ENCODE measurements at regions not wholly inside any gene's neighbourhood (a gene's known extent, or its start where the extent isn't known, plus 50 kb on each side); places are given as distances from the start of the nearest gene placed in this dataset.

DNA sequence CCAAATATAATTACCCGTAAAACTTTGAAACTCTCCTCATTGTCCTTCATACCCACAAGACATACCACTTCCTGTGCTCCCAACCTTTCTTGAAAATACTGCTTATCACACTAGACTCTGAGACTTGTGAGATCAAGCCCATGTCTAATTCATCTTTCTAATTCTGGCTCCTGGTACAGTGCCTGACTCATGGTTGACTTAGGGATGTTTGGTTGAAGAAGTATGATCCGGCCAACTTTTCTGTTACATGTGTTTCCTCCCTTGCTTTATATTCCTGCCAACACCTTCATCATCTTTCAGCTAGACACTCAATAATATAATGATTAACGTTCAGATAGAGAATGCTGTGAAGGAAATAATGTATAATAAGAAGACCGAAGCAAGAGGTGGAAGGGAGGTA, 58.2 kb downstream of the MEX3B start:
- DNase-seq (ENCODE audit: low spot score): no peak

DNA sequence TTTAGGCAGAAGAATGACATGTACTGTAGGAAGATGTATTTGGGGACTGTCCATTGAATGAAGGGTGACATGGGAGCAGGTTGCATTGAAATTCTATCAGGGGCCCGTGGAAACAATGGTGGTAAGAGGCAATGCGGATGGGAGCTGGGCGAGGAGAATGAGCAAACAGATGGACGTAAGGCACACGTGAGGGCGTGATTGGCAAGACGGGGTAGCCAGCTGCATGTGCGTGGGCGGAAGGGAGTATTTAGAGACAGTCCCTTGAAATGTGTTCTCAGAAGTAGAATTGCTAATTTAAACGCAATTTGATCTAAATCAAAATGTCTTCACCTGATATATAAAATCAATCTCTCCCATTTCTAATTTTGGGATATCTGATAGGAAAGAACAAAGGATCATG, 62.3 kb downstream of the MEX3B start:
- no peak for DNase-seq (ENCODE audit: low spot score)

DNA sequence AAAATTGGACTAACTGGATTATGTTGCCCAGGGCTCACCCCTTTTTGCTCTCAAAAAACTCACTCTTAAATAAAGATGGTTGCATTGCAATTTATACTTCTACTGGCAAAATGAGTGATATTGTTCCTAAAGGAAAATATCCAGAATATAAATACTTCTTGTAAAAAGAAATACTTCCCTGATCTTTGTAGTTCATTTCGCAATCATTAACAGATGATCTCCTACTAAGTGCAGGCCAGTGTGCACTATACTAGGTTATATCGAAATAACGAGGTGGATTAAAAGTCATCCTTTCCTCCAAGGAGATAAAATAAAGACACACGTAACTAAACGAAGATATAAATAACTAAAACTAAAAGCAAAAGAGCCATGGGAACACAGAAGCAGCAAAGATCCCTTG, 63.0 kb downstream of the MEX3B start:
- DNase-seq (ENCODE audit: low spot score): no peak

DNA sequence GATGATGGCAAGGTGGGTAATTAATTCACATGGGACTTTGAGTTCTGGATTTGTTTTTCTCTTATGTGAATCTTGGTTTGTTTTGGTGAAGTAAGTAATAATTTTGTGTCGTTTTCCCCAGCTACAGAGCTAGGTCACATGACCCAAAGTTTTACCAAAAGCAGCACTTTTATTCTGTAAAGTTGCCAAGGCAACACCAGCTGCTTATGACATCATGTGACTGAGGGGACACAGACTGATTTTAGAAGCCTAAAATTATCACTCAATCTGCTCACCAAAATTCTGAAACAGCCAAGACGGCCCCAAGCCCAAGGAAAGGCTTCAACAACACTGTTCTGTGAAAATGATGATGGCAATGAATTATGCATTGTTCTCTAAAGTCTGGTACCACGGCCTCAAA, 63.9 kb downstream of the MEX3B start:
- no peak for DNase-seq (ENCODE audit: low spot score)

DNA sequence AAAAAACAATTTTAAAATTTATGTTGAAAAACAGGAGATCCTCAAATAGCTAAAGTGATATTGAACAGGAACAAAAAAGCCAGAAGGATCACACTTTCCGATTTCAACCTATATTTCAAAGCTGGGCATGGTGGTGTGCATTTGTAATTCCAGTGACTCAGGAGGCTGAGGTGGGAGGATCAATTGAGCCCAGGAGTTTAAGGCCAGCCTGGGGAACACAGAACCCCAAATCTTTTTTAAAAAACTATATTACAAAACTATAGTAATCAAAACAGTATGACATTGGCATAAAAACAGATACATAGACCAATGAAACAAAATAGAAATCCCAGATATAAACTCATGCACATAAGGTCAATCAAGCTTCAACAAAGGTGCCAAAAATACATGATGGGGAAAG, 68.4 kb downstream of the MEX3B start:
- no peak for DNase-seq (ENCODE audit: low spot score)

DNA sequence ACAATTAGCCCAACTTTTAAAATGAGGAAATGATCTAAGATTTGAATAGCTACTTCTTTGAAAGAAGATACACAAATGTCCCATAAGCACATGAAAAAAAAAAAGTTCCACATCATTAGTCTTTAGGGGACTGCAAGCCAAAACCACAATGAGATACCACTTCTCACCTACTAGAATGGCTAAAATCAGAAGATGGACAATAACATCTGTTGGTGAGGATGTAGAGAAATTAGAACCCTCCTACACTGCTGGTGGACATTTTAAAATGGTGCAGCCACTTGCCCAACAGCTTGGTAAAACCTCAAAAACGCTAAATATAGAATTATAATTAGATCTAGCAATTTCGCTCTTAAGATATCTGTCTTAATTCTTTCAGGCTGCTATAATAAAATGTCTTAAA, 77.1 kb downstream of the MEX3B start:
- no peak for DNase-seq (ENCODE audit: low spot score)

DNA sequence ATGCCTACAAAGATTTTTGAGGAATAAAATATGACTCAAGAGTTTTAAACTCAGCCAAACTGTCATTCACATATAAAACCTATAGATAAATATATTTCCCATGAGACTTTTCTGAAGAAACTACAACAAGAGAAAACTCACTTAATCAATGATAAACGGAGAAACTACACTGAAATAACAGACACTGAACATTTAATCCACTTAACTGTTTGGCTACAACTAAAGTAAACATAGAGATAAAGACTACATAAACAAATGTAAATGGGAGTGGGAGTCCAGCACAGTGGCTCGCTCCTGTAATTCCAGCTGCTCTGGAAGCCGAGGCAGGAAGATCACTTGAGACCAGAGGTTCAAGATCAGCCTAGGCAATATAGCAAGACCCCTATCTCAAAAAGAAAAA, 79.2 kb downstream of the MEX3B start:
- no peak for DNase-seq (ENCODE audit: low spot score)

DNA sequence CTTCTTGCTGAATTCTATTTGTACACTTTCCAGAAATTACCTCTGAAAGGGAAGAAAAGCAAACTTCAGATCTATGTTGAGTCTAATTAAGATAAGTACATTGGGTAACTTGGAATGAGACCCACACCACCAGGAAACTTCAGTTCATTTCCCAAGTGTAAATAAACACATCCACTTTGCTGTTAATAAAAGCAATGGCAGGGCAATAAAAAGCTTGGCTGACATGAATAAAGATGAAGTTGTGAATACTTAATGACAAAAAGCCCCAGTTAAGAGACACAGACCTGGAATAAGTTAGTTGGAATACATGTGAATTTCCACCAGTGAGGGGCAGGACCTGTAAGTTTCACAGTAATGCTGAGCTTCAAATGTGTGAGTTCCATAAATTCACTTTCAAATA, 83.3 kb downstream of the MEX3B start:
- no peak for DNase-seq (ENCODE audit: low spot score)

DNA sequence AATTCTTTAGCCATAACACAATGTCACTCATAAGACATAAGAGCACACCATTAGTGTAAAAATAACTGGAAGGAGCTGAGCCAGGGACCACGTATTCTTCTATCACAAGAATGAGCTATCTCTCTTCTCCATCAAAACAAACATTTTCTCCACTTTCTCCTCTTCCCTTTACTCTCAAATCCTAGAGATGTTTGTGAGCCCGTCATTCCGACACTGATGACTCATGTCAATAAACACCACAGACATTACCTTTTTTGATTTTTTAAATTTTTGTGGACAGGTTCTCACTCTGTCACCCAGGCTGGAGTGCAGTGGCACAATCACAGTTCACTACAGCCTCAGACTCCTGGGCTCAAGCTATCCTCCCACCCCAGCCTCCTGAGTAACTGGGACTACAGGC, 86.6 kb downstream of the MEX3B start:
- no peak for DNase-seq (ENCODE audit: low spot score)

DNA sequence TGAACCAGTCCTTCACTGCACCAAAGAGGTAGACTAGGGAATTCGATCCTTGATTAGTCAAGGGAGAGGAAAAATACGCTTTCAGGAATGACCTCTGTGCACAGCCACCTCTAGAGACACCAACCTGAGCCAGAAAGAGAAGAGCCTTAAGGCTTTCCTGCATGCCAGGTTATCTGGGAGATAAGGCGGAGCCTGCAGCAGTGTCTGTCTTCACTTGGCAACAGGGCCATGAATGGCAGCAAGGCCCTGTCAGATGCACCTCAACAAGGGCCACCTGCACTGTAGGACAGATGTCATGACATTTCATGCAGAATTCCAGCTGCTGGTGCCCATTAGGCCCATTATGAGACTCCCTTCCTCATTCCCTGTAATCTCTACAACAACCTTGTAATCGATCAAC, 88.1 kb downstream of the MEX3B start:
- no peak for DNase-seq (ENCODE audit: low spot score)

DNA sequence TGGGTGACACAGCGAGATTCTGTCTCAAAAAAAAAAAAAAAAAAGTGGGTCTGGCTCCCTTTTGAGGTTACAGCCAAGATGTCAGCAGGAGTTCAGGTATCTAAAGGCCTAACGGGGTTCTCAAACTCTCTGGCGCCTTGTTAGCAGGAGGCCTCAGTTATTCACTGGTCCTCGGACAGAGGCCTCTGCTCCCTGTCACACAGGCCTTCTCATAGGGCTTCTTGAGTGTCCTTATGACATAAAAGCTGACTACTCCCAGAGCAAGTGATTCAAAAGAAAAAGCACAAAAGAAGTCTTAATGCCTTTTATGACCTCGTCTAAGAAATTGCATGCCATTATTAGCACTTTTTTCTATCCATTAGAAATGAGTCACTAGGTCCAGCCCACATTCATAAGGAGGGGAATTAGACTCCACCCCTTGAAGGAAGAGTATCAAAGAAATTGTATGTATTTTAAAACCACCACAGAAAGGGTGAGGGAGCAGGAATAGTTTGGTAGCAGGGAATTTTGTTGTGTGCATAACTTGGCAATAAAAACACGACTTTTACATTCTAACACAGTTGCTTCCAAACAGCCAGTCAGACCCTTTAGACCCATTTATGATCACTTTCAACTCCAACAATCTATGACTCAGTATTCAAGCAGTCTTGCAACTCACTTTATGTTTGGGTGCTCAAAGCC, 90.3 kb downstream of the MEX3B start:
- no peak for DNase-seq (ENCODE audit: low spot score)

DNA sequence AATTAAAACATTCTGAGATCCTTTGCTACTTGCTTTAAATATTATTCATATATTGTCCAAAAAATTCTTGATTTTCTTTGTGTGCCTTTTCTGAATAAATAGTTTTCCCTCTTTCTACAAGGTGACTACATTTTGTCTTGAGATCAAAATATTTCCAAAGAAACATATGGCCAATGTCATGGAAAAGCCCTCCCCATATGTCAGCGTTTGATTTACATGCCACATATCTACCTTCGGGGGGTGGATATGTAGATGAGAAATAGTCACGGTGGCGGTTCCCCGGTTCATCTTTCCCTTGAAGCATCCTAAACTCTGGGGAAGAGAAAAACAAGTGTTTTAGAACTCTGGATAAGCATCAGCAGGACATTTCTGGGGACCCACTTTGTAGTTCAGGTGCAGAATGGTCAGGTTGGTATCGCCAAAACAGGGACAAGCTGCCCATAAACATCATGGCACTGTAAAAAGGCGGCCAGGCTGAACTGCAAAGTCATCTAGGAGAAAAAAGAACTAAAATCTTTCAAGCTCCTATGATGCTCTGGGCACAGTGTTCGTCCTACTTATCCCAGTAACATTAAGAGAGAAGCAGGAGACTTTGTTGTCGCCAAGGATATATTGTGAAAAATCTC, 91.5 kb downstream of the MEX3B start:
- no peak for DNase-seq (ENCODE audit: low spot score)

DNA sequence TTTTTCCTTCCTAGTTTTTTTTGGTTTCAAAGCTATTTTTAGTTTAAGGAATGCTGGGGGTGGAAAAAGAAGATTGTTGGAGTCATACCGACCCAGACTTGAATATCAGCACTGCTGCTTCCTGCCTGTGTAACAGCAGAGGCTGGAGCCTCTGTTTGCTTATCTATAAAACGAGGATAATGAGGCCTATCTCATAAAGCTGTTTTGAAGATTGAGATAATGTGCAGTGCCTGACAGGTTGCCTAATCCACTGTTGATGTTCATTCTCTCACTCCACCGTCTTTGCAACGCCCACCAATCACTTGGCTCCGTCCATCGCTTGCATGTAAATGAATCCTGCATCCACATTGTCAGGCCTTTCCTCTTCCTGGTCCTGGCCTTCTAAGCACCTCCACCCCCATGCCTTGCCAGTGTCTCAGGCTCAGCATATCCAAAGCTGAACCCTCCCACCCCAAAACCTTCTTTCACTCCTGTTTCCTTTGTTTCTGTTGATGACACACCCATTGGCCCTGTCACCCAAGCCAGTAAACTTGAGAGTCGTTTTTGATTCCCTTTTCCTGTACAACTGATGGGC, 94.9 kb downstream of the MEX3B start:
- no peak for DNase-seq (ENCODE audit: low spot score)

DNA sequence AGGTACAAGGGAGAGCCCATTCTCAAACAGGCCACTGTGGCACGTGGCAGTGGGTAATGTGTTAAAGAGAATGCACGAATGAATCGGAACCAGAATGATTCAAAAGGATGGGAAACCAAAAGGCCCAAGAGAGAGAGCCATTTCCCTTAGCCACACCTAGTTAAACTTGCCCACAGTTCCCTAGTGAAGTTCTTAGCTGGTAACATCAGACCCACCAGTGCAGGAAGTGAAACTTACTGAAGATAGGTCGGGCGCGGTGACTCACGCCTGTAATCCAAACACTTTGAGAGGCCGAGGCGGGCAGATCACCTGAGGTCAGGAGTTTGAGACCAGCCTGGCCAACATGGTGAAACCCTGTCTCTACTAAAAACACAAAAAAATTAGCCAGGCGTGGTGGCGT, 97.1 kb downstream of the MEX3B start:
- no peak for DNase-seq (ENCODE audit: low spot score)

DNA sequence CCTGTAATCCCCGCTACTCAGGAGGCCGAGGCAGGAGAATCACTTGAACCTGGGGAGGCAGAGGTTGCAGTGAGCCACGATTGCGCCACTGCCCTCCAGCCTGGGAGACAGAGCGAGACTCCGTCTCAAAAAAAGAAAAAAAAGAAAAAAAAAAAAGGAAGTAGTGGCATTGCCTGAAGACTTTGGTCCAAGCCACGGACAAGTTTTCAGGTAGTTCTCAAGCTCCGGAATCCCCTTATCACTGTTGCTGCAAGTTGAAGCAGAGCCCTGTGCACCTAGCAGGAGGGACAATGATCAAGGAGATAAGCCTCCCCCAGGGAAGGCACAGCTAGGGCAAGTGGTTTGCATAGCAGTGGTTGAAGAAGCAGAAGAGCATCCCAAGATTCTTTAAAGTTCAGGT, 97.6 kb downstream of the MEX3B start:
- DNase-seq (ENCODE audit: low spot score): no peak

DNA sequence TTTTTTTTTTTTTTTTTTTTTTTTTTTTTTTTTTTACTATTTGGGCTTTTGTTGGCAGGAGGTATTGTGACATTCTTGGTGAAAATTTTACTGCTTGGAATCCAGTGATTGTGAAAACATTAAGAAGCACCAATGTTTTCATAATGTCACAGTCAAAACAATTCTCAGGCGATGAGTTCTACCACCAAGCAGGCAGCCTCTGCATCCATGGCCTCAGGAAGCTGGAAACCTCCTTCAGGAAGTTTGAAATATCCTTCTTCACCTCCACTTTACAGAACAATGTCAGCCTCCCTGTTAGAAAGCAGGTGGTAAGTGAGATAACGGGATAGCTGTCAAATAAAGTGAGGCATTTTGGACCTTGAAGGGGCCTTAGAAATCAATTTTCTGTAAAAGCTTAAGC, 98.3 kb downstream of the MEX3B start:
- no peak for DNase-seq (ENCODE audit: low spot score)

DNA sequence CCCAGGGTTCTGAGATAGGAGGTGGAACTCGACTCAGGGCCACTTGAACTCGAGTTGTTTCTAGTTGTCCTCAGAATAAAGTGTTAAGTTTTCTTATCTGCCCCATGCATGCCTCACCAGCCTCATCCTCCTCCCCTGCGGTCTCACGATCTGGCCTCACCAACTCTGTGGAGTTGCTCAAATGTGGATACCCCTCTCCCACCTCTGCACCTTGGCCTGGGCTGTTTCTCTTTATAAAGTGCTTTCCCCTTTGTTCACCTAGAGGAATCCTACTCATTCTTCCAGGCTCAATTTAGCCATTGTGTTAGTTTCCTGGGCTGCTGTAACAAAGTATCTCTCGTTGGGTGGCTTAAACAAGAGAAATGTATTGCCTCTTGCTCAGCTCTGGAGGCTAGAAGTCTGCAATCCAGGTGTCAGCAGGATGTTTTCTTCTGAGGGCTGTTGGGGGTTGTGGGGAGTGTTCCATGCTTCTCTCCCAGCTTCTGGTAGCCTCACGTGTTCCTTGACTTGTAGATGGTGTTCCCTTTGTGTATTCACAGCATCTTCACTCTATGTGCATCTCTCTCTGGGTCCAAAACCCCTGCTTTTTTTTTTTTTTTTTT, 100.7 kb downstream of the MEX3B start:
- no peak for DNase-seq (ENCODE audit: low spot score)

DNA sequence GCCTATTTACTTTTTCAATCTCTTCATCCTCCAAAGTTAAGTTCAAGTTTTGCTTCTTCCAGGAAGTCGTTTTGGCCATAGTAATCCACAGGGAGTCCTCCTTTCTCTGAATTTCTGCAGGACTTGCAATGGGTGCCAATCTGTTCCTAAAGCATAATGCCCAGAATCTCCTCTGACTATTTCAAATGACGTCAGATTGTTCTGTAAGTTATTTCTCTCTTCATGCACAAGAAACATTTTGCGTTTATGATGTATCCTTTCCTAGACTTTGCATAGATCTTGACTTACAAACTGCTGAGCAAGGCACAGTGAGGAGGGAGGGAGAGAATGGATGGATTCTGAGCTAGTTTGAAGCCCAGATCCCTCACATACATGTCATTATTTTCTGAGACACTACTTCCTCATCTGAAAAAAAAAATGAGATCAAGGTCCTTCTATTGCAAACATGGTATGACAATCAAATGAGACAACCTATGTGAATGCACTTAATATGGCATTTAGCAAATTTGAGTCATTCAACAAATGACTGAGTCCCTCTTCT, 103.1 kb downstream of the MEX3B start:
- DNase-seq (ENCODE audit: low spot score): no peak

DNA sequence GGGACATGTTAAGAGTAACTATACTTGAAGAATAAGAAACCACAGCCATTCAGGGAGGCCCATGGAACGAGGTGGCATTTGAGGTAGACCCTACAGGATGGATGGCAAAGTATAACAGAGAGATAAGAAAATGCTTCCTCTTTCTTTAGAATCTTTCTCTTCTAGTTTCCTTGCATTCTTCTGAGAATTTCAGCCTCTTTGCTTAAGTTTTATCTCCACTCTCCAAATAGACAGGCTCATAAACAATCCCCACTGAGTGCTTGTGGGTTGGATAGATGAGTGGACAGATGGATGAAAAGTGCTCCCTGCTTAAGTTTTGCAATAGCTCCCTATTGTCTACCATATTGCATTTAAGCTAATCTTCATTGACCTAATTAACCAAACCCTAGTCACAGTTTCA, 103.7 kb downstream of the MEX3B start:
- DNase-seq (ENCODE audit: low spot score): no peak

DNA sequence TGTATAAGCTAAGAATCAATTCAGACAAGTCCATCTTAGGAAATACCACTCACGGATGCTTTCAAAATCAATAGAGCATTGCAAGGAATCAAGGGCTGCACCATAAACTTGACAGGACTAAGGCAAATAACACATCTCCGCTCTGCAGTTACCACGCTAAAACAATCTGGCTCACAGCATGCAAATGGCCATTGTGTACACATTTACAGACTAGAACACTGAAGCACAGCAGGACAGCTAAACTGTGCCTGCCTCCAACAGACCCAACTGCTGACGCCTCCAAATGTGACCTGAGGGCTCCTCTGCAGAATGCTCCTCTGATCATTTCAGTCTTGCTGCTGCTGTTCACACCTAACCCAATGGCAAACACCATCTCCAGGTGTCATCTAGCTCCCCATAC, 104.3 kb downstream of the MEX3B start:
- DNase-seq (ENCODE audit: low spot score): no peak

DNA sequence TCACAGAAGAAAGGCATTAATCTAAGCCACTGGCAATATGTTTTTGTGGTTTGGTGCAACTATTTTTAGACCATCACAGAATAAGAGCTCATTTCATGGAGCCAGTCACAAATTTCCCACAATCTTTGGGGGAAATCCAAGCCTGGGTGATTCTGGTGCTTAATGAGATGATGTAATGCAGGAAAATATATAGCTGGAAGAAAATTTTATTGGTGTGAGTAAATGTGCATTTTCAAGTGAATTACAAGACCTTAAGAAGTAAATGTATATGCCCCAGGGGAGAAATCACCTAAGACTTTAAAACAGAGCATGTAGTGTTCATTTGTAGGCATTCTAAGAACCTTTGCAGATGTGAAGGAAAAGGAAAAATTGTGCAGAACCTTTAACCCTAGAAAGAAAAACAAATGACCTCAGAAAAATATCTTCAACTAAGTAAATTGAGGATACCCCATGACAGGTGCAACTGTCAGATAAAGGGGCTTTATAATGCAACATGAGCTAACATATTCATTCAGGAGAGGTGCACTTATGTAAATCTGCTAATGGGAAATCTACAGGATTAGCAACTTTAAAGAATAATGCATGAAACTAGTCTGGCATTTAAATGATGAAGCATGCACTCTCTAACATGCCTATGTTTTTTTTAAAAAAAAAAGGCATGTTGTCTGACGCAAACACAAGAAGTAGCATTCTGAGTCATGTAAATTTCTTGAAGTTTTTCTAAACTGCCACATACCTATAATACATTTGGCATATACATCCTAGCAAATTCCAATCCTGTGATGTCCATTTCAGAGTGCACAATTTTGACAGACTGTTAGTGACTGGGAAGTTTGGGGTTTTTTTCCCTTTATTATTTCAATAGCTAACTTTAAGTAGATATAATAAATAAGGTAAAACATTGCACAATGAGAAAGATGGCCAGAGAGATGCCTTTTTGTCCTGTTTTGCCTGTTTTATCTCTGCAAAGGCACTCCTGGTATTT, 105.1 kb downstream of the MEX3B start:
- no peak for DNase-seq (ENCODE audit: low spot score)

Measured in CD4-positive, alpha-beta T cell treated with Interleukin-15 for 4 hours (primary cell).